Middle frontal gyrus (tissue), 1 donor: ENCODE measurements at regions not wholly inside any gene's neighbourhood (a gene's known extent, or its start where the extent isn't known, plus 50 kb on each side); places are given as distances from the start of the nearest gene placed in this dataset.

Source experiments
- DNase-seq: peaks from one replicate; pipeline ENCODE4 v3.0.0-alpha.2; 2015; ENCODE audit warnings: low spot score; ENCODE audit errors: extremely low spot score

- no peak for DNase-seq
Observed at GRCh38 chr10:117635826-117636225, 93.3 kb downstream of the EMX2 start.

GRCh38 chr10:117638200-117638599 lies 95.7 kb downstream of the EMX2 start:
- no peak for DNase-seq

- DNase-seq = no peak
Observed at GRCh38 chr10:117638664-117639200, 96.2 kb downstream of the EMX2 start.

GRCh38 chr10:117640406-117640805 lies 97.9 kb downstream of the EMX2 start:
- DNase-seq = no peak

- no peak for DNase-seq
Observed at GRCh38 chr10:117646718-117647117, 104.2 kb downstream of the EMX2 start.

GRCh38 chr10:117647306-117647705 lies 104.8 kb downstream of the EMX2 start:
- no peak for DNase-seq

- DNase-seq = no peak
Observed at GRCh38 chr10:117651121-117651520, 108.6 kb downstream of the EMX2 start.

GRCh38 chr10:117652228-117653169 lies 110.0 kb downstream of the EMX2 start:
- no peak for DNase-seq

- DNase-seq = no peak
Observed at GRCh38 chr10:117653170-117653515, 110.6 kb downstream of the EMX2 start.

- DNase-seq = no peak
Observed at GRCh38 chr10:117654105-117654504, 111.6 kb downstream of the EMX2 start.

- no peak for DNase-seq
Observed at GRCh38 chr10:117656385-117657367, 114.1 kb downstream of the EMX2 start.

- DNase-seq = no peak
Observed at GRCh38 chr10:117661316-117661715, 118.8 kb downstream of the EMX2 start.

GRCh38 chr10:117662126-117662525 lies 119.6 kb downstream of the EMX2 start:
- DNase-seq = no peak

- no peak for DNase-seq
Observed at GRCh38 chr10:117662751-117663540, 120.4 kb downstream of the EMX2 start.

GRCh38 chr10:117663750-117664149 lies 121.2 kb downstream of the EMX2 start:
- no peak for DNase-seq

- DNase-seq = no peak
Observed at GRCh38 chr10:117664288-117664687, 121.7 kb downstream of the EMX2 start.

GRCh38 chr10:117666166-117666565 lies 123.6 kb downstream of the EMX2 start:
- DNase-seq = no peak

- DNase-seq = no peak
Observed at GRCh38 chr10:117666965-117667364, 124.4 kb downstream of the EMX2 start.

GRCh38 chr10:117667831-117668230 lies 125.3 kb downstream of the EMX2 start:
- DNase-seq = no peak

- no peak for DNase-seq
Observed at GRCh38 chr10:117668327-117669008, 125.9 kb downstream of the EMX2 start.
